ENCODE measurements at regions not wholly inside any gene's neighbourhood (a gene's known extent, or its start where the extent isn't known, plus 50 kb on each side); places are given as distances from the start of the nearest gene placed in this dataset.

GRCh38 chr15:26157081-26157480, 294.0 kb upstream of the ATP10A start:
- no peaks in the 10 kb centered on the region for H3K36me3 ChIP-seq (replicated peaks; ENCODE audit: low read depth, low read length)
- no peaks in the 10 kb centered on the region for H3K4me1 ChIP-seq (ENCODE audit: low read length)
- no peaks in the 10 kb centered on the region for H4K20me1 ChIP-seq (ENCODE audit: insufficient read depth, low read length)
- no peaks in the 10 kb centered on the region for H3K79me2 ChIP-seq (ENCODE audit: low read length)
- no peaks in the 10 kb centered on the region for H3K9me3 ChIP-seq (ENCODE audit: insufficient read depth, low read length)
- H3K4me3 ChIP-seq (ENCODE audit: low read length), result no peak overlapping the region
- H3K27ac ChIP-seq (ENCODE audit: low read length), result no peak overlapping the region
- no peak overlapping the region for H2AFZ ChIP-seq (ENCODE audit: low read depth, low read length)
- TF ChIP-seq EZH2phosphoT487 (IDR thresholded peaks at IDR 0.05; ENCODE audit: low read depth) (no peak), CTCF (IDR thresholded peaks at IDR 0.05; ENCODE audit: low read depth, low read length) (no peak)
- H3K9ac ChIP-seq (ENCODE audit: low read length), result no peak overlapping the region
- no peaks in the 10 kb centered on the region for H3K27me3 ChIP-seq (ENCODE audit: low read depth, low read length)
- no peak overlapping the region for H3K4me2 ChIP-seq (ENCODE audit: low read length)

- H3K4me1 ChIP-seq (ENCODE audit: low read length), result no peaks in the 10 kb centered on the region
- H3K27ac ChIP-seq (ENCODE audit: low read length), result no peak overlapping the region
- H3K4me3 ChIP-seq (ENCODE audit: low read length), result no peak overlapping the region
- no peaks in the 10 kb centered on the region for H3K9me3 ChIP-seq (ENCODE audit: insufficient read depth, low read length)
- no peak overlapping the region for H2AFZ ChIP-seq (ENCODE audit: low read depth, low read length)
- no peaks in the 10 kb centered on the region for H3K79me2 ChIP-seq (ENCODE audit: low read length)
- H3K36me3 ChIP-seq (replicated peaks; ENCODE audit: low read depth, low read length), result no peaks in the 10 kb centered on the region
- no peaks in the 10 kb centered on the region for H3K27me3 ChIP-seq (ENCODE audit: low read depth, low read length)
- TF ChIP-seq CTCF (IDR thresholded peaks at IDR 0.05; ENCODE audit: low read depth, low read length), result no peak
- TF ChIP-seq EZH2phosphoT487 (IDR thresholded peaks at IDR 0.05; ENCODE audit: low read depth), result no peak
- no peak overlapping the region for H3K4me2 ChIP-seq (ENCODE audit: low read length)
- H3K9ac ChIP-seq (ENCODE audit: low read length), result no peak overlapping the region
- H4K20me1 ChIP-seq (ENCODE audit: insufficient read depth, low read length), result no peaks in the 10 kb centered on the region
Measured at GRCh38 chr15:26156051-26156450, 292.9 kb upstream of the ATP10A start.

GRCh38 chr15:26148156-26148860, 285.2 kb upstream of the ATP10A start:
- no peak for TF ChIP-seq CTCF (IDR thresholded peaks at IDR 0.05; ENCODE audit: low read depth, low read length)
- TF ChIP-seq EZH2phosphoT487 (IDR thresholded peaks at IDR 0.05; ENCODE audit: low read depth), result no peak
- Histone ChIP-seq H3K4me1 (ENCODE audit: low read length) (no peaks in the 10 kb centered on the region), H3K36me3 (replicated peaks; ENCODE audit: low read depth, low read length) (no peaks in the 10 kb centered on the region), H2AFZ (ENCODE audit: low read depth, low read length) (no peak overlapping the region), H3K9ac (ENCODE audit: low read length) (no peak overlapping the region), H4K20me1 (ENCODE audit: insufficient read depth, low read length) (no peaks in the 10 kb centered on the region), H3K79me2 (ENCODE audit: low read length) (no peaks in the 10 kb centered on the region), H3K9me3 (ENCODE audit: insufficient read depth, low read length) (no peaks in the 10 kb centered on the region), H3K27ac (ENCODE audit: low read length) (no peak overlapping the region), H3K4me2 (ENCODE audit: low read length) (no peak overlapping the region), H3K4me3 (ENCODE audit: low read length) (no peak overlapping the region), H3K27me3 (ENCODE audit: low read depth, low read length) (no peaks in the 10 kb centered on the region)

- no peak overlapping the region for H3K4me2 ChIP-seq (ENCODE audit: low read length)
- no peak overlapping the region for H3K27ac ChIP-seq (ENCODE audit: low read length)
- TF ChIP-seq EZH2phosphoT487 (IDR thresholded peaks at IDR 0.05; ENCODE audit: low read depth) (no peak), CTCF (IDR thresholded peaks at IDR 0.05; ENCODE audit: low read depth, low read length) (no peak)
- H3K4me1 ChIP-seq (ENCODE audit: low read length), result no peaks in the 10 kb centered on the region
- no peak overlapping the region for H3K4me3 ChIP-seq (ENCODE audit: low read length)
- H3K36me3 ChIP-seq (replicated peaks; ENCODE audit: low read depth, low read length), result no peaks in the 10 kb centered on the region
- H3K27me3 ChIP-seq (ENCODE audit: low read depth, low read length), result no peaks in the 10 kb centered on the region
- H4K20me1 ChIP-seq (ENCODE audit: insufficient read depth, low read length), result no peaks in the 10 kb centered on the region
- no peak overlapping the region for H3K9ac ChIP-seq (ENCODE audit: low read length)
- H3K9me3 ChIP-seq (ENCODE audit: insufficient read depth, low read length), result no peaks in the 10 kb centered on the region
- no peaks in the 10 kb centered on the region for H3K79me2 ChIP-seq (ENCODE audit: low read length)
- H2AFZ ChIP-seq (ENCODE audit: low read depth, low read length), result no peak overlapping the region
Measured at GRCh38 chr15:26146202-26146601, 283.1 kb upstream of the ATP10A start.

Measured in OCI-LY3 (cell line).